IMR-90 (cell line): ENCODE measurements at regions not wholly inside any gene's neighbourhood (a gene's known extent, or its start where the extent isn't known, plus 50 kb on each side); places are given as distances from the start of the nearest gene placed in this dataset.

Experiments used
- ATAC-seq: fragments of 200-7000 bp; cut with Tn5 transposase; 2 replicates; pipeline ENCODE4 v1.9.1; 2020; ENCODE audit warnings: low read depth, mild to moderate bottlenecking, moderate library complexity
- BruUV-seq: library from RNA; stranded (reverse); fragments of 400-500 nt; replicated peaks from 2 replicates; lab custom pipeline; 2021; lab: Mats Ljungman, UMichigan
- CTCF ChIA-PET: fragments of 300-600 bp; formaldehyde crosslinking; extraction: SDS; loops from one replicate; lab custom pipeline; 2021; ENCODE audit warnings: antibody characterized with exemption; lab: Yijun Ruan, JAX
- POLR2A ChIA-PET: fragments of 300-600 bp; sonication (Branson Sonifier 250); formaldehyde crosslinking; loops from one replicate; lab custom pipeline; 2022; ENCODE audit warnings: antibody characterized with exemption; ENCODE audit not compliant: unreplicated experiment; lab: Charles Lee
- DNase-seq: peaks from one replicate; pipeline ENCODE4 v3.0.0; 2013
- H2AFZ ChIP-seq: replicated peaks from 2 replicates; pipeline ENCODE3; 2013; ENCODE audit warnings: low read length, mild to moderate bottlenecking; ENCODE audit not compliant: poor library complexity
- H2AK5ac ChIP-seq: 2 replicates; pipeline ENCODE4 v1.6.1; 2013; ENCODE audit warnings: low read depth, low read length, inconsistent platforms
- H2AK9ac ChIP-seq: replicated peaks from 2 replicates; pipeline ENCODE3; 2013; ENCODE audit warnings: mild to moderate bottlenecking, low read depth, low read length, moderate library complexity; ENCODE audit not compliant: poor library complexity
- H2BK120ac ChIP-seq: 2 replicates; pipeline ENCODE4 v1.6.1; 2013; ENCODE audit warnings: low read depth, low read length, inconsistent platforms
- H2BK15ac ChIP-seq: 3 replicates; pipeline ENCODE4 v1.6.1; 2013; ENCODE audit warnings: low read depth, low read length, inconsistent platforms
- H2BK20ac ChIP-seq: 2 replicates; pipeline ENCODE4 v1.6.1; 2013; ENCODE audit warnings: low read depth, mild to moderate bottlenecking, inconsistent platforms, low read length, moderate library complexity
- H2BK5ac ChIP-seq: 2 replicates; pipeline ENCODE4 v1.6.1; 2013; ENCODE audit warnings: mild to moderate bottlenecking, low read depth, low read length, inconsistent platforms; ENCODE audit not compliant: poor library complexity, severe bottlenecking
- H3K14ac ChIP-seq: replicated peaks from 2 replicates; pipeline ENCODE4 v1.6.1; 2013; ENCODE audit warnings: low read depth, low read length, inconsistent platforms
- H3K18ac ChIP-seq: 2 replicates; pipeline ENCODE4 v1.6.1; 2013; ENCODE audit warnings: low read depth, low read length, control low read depth
- H3K23ac ChIP-seq: 2 replicates; pipeline ENCODE4 v1.6.1; 2013; ENCODE audit warnings: low read depth, low read length, inconsistent platforms
- H3K27ac ChIP-seq: 2 replicates; pipeline ENCODE4 v1.5.1; 2013; ENCODE audit warnings: mild to moderate bottlenecking, control low read depth, low read length; ENCODE audit not compliant: insufficient read depth
- H3K27me3 ChIP-seq: 2 replicates; pipeline ENCODE4 v1.6.1; 2013; ENCODE audit warnings: low read length; ENCODE audit not compliant: control insufficient read depth, insufficient read depth
- H3K36me3 ChIP-seq: 2 replicates; pipeline ENCODE4 v1.6.1; 2013; ENCODE audit warnings: low read length, mixed read lengths; ENCODE audit not compliant: control insufficient read depth, insufficient read depth
- H3K4ac ChIP-seq: 2 replicates; pipeline ENCODE4 v1.6.1; 2013; ENCODE audit warnings: low read depth, low read length, inconsistent platforms
- H3K4me1 ChIP-seq: 2 replicates; pipeline ENCODE4 v1.6.1; 2013; ENCODE audit warnings: low read length, mixed read lengths; ENCODE audit not compliant: control insufficient read depth, insufficient read depth
- H3K4me2 ChIP-seq: 2 replicates; pipeline ENCODE4 v1.6.1; 2013; ENCODE audit warnings: low read depth, mild to moderate bottlenecking, control low read depth, low read length, moderate library complexity
- H3K4me3 ChIP-seq: 2 replicates; pipeline ENCODE4 v1.5.1; 2013; ENCODE audit warnings: low read depth, mild to moderate bottlenecking, control low read depth, low read length, moderate library complexity; ENCODE audit not compliant: insufficient read depth
- H3K56ac ChIP-seq: 2 replicates; pipeline ENCODE4 v1.6.1; 2013; ENCODE audit warnings: low read length, inconsistent platforms; ENCODE audit not compliant: insufficient read depth; ENCODE audit errors: extremely low read depth
- H3K79me1 ChIP-seq, 2 experiments: 2 replicates each; pipeline ENCODE4 v1.6.1; 2013; ENCODE audit warnings: low read length in 2 of 2, inconsistent platforms in 1 of 2, low read depth in 1 of 2
- H3K9ac ChIP-seq: 2 replicates; pipeline ENCODE4 v1.6.1; 2013; ENCODE audit warnings: low read depth, low read length, control low read depth
- H3K9me1 ChIP-seq: 2 replicates; pipeline ENCODE4 v1.6.1; 2013; ENCODE audit warnings: low read length, inconsistent platforms; ENCODE audit not compliant: insufficient read depth
- H3K9me3 ChIP-seq: 2 replicates; pipeline ENCODE4 v1.6.1; 2013; ENCODE audit warnings: low read length; ENCODE audit not compliant: control insufficient read depth, insufficient read depth
- H4K20me1 ChIP-seq: 2 replicates; pipeline ENCODE4 v1.6.1; 2013; ENCODE audit warnings: low read length, inconsistent platforms; ENCODE audit not compliant: insufficient read depth
- H4K5ac ChIP-seq: 2 replicates; pipeline ENCODE4 v1.6.1; 2013; ENCODE audit warnings: mild to moderate bottlenecking, low read depth, low read length, control low read depth
- H4K8ac ChIP-seq, 2 experiments: 2 replicates each; pipeline ENCODE4 v1.6.1; 2013; ENCODE audit warnings: low read depth in 2 of 2, low read length in 2 of 2, control low read depth in 1 of 2, inconsistent platforms in 1 of 2
- H4K91ac ChIP-seq: 2 replicates; pipeline ENCODE4 v1.6.1; 2013; ENCODE audit warnings: low read depth, low read length, inconsistent platforms; ENCODE audit not compliant: insufficient read depth
- BHLHE40 ChIP-seq: fragments of 150-350 bp; IDR thresholded peaks from 2 replicates; pipeline ENCODE4 v1.6.1; 2016; ENCODE audit warnings: mild to moderate bottlenecking, low read depth, low read length
- CHD1 ChIP-seq: IDR thresholded peaks from 2 replicates; pipeline ENCODE4 v1.6.1; 2012; ENCODE audit warnings: low read depth, low read length, improper control_type of control experiment
- MAZ ChIP-seq: IDR thresholded peaks from 2 replicates; pipeline ENCODE4 v1.6.1; 2012; ENCODE audit warnings: low read depth, mild to moderate bottlenecking, low read length, improper control_type of control experiment, moderate library complexity, borderline replicate concordance
- MXI1 ChIP-seq: IDR thresholded peaks from 2 replicates; pipeline ENCODE4 v1.6.1; 2012; ENCODE audit warnings: low read depth, mild to moderate bottlenecking, low read length, moderate library complexity, borderline replicate concordance
- NFE2L2 ChIP-seq: fragments of 150-350 bp; IDR thresholded peaks from 2 replicates; pipeline ENCODE4 v1.6.1; 2016; ENCODE audit warnings: low read depth, mild to moderate bottlenecking, low read length
- RFX5 ChIP-seq: IDR thresholded peaks from 2 replicates; pipeline ENCODE4 v1.8.0; 2012; ENCODE audit warnings: low read depth, mild to moderate bottlenecking, low read length, moderate library complexity
- USF2 ChIP-seq: fragments of 150-350 bp; IDR thresholded peaks from 2 replicates; pipeline ENCODE4 v1.6.1; 2017; ENCODE audit warnings: mild to moderate bottlenecking, antibody characterized with exemption, low read length, low read depth
- WGBS, 2 experiments: methylation state at CpG; one replicate each; pipeline versions ENCODE4 v1.1.5 to v1.1.7; 2013; ENCODE audit warnings: missing lambda C conversion rate in 2 of 2; ENCODE audit not compliant: insufficient read length in 1 of 2; ENCODE audit errors: extremely low coverage in 2 of 2; 5-methylcytosine and 5-hydroxymethylcytosine counted together
- dilution Hi-C: fragments of 300-500 bp; cut with HindIII; formaldehyde crosslinking; loops from one replicate; pipeline ENCODE4 v1.14.3; 2018; ENCODE audit warnings: low sequenced_read_pairs; ENCODE audit not compliant: unreplicated experiment
- in situ Hi-C: fragments of 300-500 bp; cut with MboI; formaldehyde crosslinking; loops from 3 replicates; pipeline ENCODE4 v1.14.3; 2019; ENCODE audit warnings: low sequenced_read_pairs, inconsistent platforms, mixed read lengths
- intact Hi-C: fragments of 100-400 bp; cut with micrococcal nuclease; formaldehyde crosslinking; loops from 2 replicates; pipeline ENCODE4 v1.10.0; 2022
- TF ChIP-seq, protein P1 (sequence below): conservative IDR thresholded peaks from 2 replicates; pipeline ENCODE4 v1.5.1; 2012; ENCODE audit warnings: mild to moderate bottlenecking, low read depth, low read length, improper control_type of control experiment

GRCh38 chr20:4609511-4609910 lies 76.7 kb upstream of the PRNP start:
- in situ Hi-C loops (loop anchor here (5.0 to 25.0 kb wide), 2 partner anchors 108 to 353 kb away; no protein-coding TSS in a partner anchor), intact Hi-C loops (loop anchor here (5.0 kb wide), 2 partner anchors 343 to 583 kb away; no protein-coding TSS in a partner anchor), dilution Hi-C loops (no loop called here)
- Histone ChIP-seq H2BK15ac (no peak overlapping the region), H3K23ac (no peak overlapping the region), H2AK9ac (no peak overlapping the region), H3K9me3 (no peaks in the 10 kb centered on the region), H3K9me1 (no peaks in the 10 kb centered on the region; the same call in 1 of the 2 replicates), H2BK5ac (no peak overlapping the region), H3K27me3 (peaks cover 7% of the 10 kb centered on the region), H3K27ac (no peak overlapping the region), H2AFZ (no peak overlapping the region), H2BK120ac (no peak overlapping the region), H2AK5ac (no peak overlapping the region), H3K14ac (no peak overlapping the region), H3K4ac (no peak overlapping the region), H3K18ac (no peak overlapping the region), H3K9ac (no peak overlapping the region), H3K4me2 (no peak overlapping the region), H3K36me3 (no peaks in the 10 kb centered on the region), H3K4me1 (no peaks in the 10 kb centered on the region; the same call in none of the 2 replicates), H3K79me1 (no peaks in the 10 kb centered on the region), H4K5ac (no peak overlapping the region), H4K91ac (no peak overlapping the region), H2BK20ac (no peak overlapping the region), H3K4me3 (no peak overlapping the region), H3K56ac (no peak overlapping the region), H4K8ac (no peak overlapping the region), H4K20me1 (no peaks in the 10 kb centered on the region)
- no peak for DNase-seq
- CTCF ChIA-PET: interaction anchor here (1.4 kb wide), 1 partner anchor 110 kb away, joined by 4 read pairs; no protein-coding TSS in a partner anchor
- POLR2A ChIA-PET: no interaction called here
- ATAC-seq: no peak
- no peak for TF ChIP-seq MXI1
- no peak for TF ChIP-seq USF2
- TF ChIP-seq NFE2L2: no peak
- TF ChIP-seq RFX5: no peak
- no peak for TF ChIP-seq MAZ
- TF ChIP-seq, protein P1, sequence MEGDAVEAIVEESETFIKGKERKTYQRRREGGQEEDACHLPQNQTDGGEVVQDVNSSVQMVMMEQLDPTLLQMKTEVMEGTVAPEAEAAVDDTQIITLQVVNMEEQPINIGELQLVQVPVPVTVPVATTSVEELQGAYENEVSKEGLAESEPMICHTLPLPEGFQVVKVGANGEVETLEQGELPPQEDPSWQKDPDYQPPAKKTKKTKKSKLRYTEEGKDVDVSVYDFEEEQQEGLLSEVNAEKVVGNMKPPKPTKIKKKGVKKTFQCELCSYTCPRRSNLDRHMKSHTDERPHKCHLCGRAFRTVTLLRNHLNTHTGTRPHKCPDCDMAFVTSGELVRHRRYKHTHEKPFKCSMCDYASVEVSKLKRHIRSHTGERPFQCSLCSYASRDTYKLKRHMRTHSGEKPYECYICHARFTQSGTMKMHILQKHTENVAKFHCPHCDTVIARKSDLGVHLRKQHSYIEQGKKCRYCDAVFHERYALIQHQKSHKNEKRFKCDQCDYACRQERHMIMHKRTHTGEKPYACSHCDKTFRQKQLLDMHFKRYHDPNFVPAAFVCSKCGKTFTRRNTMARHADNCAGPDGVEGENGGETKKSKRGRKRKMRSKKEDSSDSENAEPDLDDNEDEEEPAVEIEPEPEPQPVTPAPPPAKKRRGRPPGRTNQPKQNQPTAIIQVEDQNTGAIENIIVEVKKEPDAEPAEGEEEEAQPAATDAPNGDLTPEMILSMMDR: no peak
- TF ChIP-seq BHLHE40: no peak
- no peak for TF ChIP-seq CHD1
- BruUV-seq: no TSS peak
- whole genome bisulfite sequencing, 2 experiments: 83% methylated on average over 2 of the region's 5 CpGs; no CpG with 5 or more reads in 1 of the 2 experiments
